Activated naive CD8-positive, alpha-beta T cell treated with anti-CD3 and anti-CD28 coated beads for 36 hours (primary cell): ENCODE measurements at regions not wholly inside any gene's neighbourhood (a gene's known extent, or its start where the extent isn't known, plus 50 kb on each side); places are given as distances from the start of the nearest gene placed in this dataset.

Experiments used
- DNase-seq: peaks from one replicate; pipeline ENCODE4 v3.0.0; 2021
- H3K27ac Mint-ChIP-seq: one replicate; pipeline ENCODE4 v1.8.0; 2022; ENCODE audit warnings: mild to moderate bottlenecking, moderate library complexity, mixed read lengths
- H3K27me3 Mint-ChIP-seq: one replicate; pipeline ENCODE4 v1.8.0; 2022; ENCODE audit warnings: mild to moderate bottlenecking, mixed read lengths
- H3K36me3 Mint-ChIP-seq: one replicate; pipeline ENCODE4 v1.8.0; 2021; ENCODE audit warnings: mild to moderate bottlenecking, mixed read lengths
- H3K4me1 Mint-ChIP-seq: one replicate; pipeline ENCODE4 v1.8.0; 2021; ENCODE audit warnings: mixed read lengths
- H3K4me3 Mint-ChIP-seq: one replicate; pipeline ENCODE4 v1.8.0; 2022; ENCODE audit warnings: mild to moderate bottlenecking, moderate library complexity, mixed read lengths
- H3K9me3 Mint-ChIP-seq: one replicate; pipeline ENCODE4 v1.8.0; 2022; ENCODE audit warnings: mixed read lengths

- Mint-ChIP-seq H3K4me3 (no peak overlapping the region), H3K27ac (no peak overlapping the region), H3K4me1 (no peaks in the 10 kb centered on the region), H3K36me3 (no peaks in the 10 kb centered on the region), H3K9me3 (no peaks in the 10 kb centered on the region), H3K27me3 (no peaks in the 10 kb centered on the region)
- DNase-seq = no peak
Measured at GRCh38 chr10:2425320-2425719, 642.0 kb upstream of the PFKP start.

- peaks cover 4% of the 10 kb centered on the region for H3K27me3 Mint-ChIP-seq
- no peak overlapping the region for H3K4me3 Mint-ChIP-seq
- no peaks in the 10 kb centered on the region for H3K36me3 Mint-ChIP-seq
Measured at GRCh38 chr10:2414562-2414961, 652.8 kb upstream of the PFKP start.

GRCh38 chr10:2414039-2414438 lies 653.3 kb upstream of the PFKP start:
- no peaks in the 10 kb centered on the region for H3K4me1 Mint-ChIP-seq
- no peak overlapping the region for H3K27ac Mint-ChIP-seq
- no peak overlapping the region for H3K4me3 Mint-ChIP-seq
- DNase-seq = no peak
- H3K27me3 Mint-ChIP-seq = peaks cover 4% of the 10 kb centered on the region
- H3K9me3 Mint-ChIP-seq = no peaks in the 10 kb centered on the region
- H3K36me3 Mint-ChIP-seq = no peaks in the 10 kb centered on the region

More at GRCh38 chr10:2414562-2414961, 652.8 kb upstream of the PFKP start:
- Mint-ChIP-seq H3K27ac (no peak overlapping the region), H3K9me3 (no peaks in the 10 kb centered on the region), H3K4me1 (no peaks in the 10 kb centered on the region)
- no peak for DNase-seq

- no peak for DNase-seq
- Mint-ChIP-seq H3K27ac (no peak overlapping the region), H3K4me3 (no peak overlapping the region), H3K9me3 (no peaks in the 10 kb centered on the region), H3K4me1 (no peaks in the 10 kb centered on the region), H3K27me3 (no peaks in the 10 kb centered on the region), H3K36me3 (no peaks in the 10 kb centered on the region)
Measured at GRCh38 chr10:2410049-2410448, 657.3 kb upstream of the PFKP start.

GRCh38 chr10:2401459-2401858 lies 664.1 kb upstream of the ADARB2 start:
- H3K27ac Mint-ChIP-seq = no peak overlapping the region
- no peaks in the 10 kb centered on the region for H3K36me3 Mint-ChIP-seq
- peaks cover 3% of the 10 kb centered on the region for H3K27me3 Mint-ChIP-seq
- no peak for DNase-seq
- H3K4me1 Mint-ChIP-seq = no peaks in the 10 kb centered on the region
- H3K4me3 Mint-ChIP-seq = no peak overlapping the region
- no peaks in the 10 kb centered on the region for H3K9me3 Mint-ChIP-seq

- Mint-ChIP-seq H3K9me3 (no peaks in the 10 kb centered on the region), H3K27ac (no peak overlapping the region), H3K4me3 (no peak overlapping the region), H3K27me3 (peaks cover 3% of the 10 kb centered on the region), H3K36me3 (no peaks in the 10 kb centered on the region), H3K4me1 (no peaks in the 10 kb centered on the region)
- DNase-seq = no peak
Measured at GRCh38 chr10:2399482-2399881, 662.2 kb upstream of the ADARB2 start.

GRCh38 chr10:2392145-2392812 lies 655.0 kb upstream of the ADARB2 start:
- Mint-ChIP-seq H3K4me3 (no peak overlapping the region), H3K9me3 (no peaks in the 10 kb centered on the region), H3K27ac (no peak overlapping the region), H3K27me3 (no peaks in the 10 kb centered on the region), H3K36me3 (no peaks in the 10 kb centered on the region), H3K4me1 (no peaks in the 10 kb centered on the region)
- no peak for DNase-seq

GRCh38 chr10:2387672-2388071 lies 650.3 kb upstream of the ADARB2 start:
- Mint-ChIP-seq H3K9me3 (peaks cover 3% of the 10 kb centered on the region), H3K27me3 (no peaks in the 10 kb centered on the region), H3K36me3 (no peaks in the 10 kb centered on the region), H3K27ac (no peak overlapping the region), H3K4me1 (no peaks in the 10 kb centered on the region), H3K4me3 (no peak overlapping the region)
- DNase-seq = no peak

GRCh38 chr10:2387261-2387660 lies 649.9 kb upstream of the ADARB2 start:
- DNase-seq = no peak
- no peaks in the 10 kb centered on the region for H3K4me1 Mint-ChIP-seq
- H3K27ac Mint-ChIP-seq = no peak overlapping the region
- H3K36me3 Mint-ChIP-seq = no peaks in the 10 kb centered on the region
- H3K27me3 Mint-ChIP-seq = no peaks in the 10 kb centered on the region
- peaks cover 3% of the 10 kb centered on the region for H3K9me3 Mint-ChIP-seq
- H3K4me3 Mint-ChIP-seq = no peak overlapping the region

- Mint-ChIP-seq H3K27ac (no peak overlapping the region), H3K4me3 (no peak overlapping the region)
Measured at GRCh38 chr10:2380218-2380617, 642.9 kb upstream of the ADARB2 start.

GRCh38 chr10:2367083-2367482 lies 629.8 kb upstream of the ADARB2 start:
- Mint-ChIP-seq H3K4me3 (no peak overlapping the region), H3K9me3 (peaks cover 1% of the 10 kb centered on the region), H3K36me3 (no peaks in the 10 kb centered on the region), H3K27me3 (peaks cover 3% of the 10 kb centered on the region), H3K4me1 (no peaks in the 10 kb centered on the region), H3K27ac (no peak overlapping the region)
- no peak for DNase-seq

More at GRCh38 chr10:2380218-2380617, 642.9 kb upstream of the ADARB2 start:
- no peaks in the 10 kb centered on the region for H3K4me1 Mint-ChIP-seq
- H3K36me3 Mint-ChIP-seq = no peaks in the 10 kb centered on the region
- no peaks in the 10 kb centered on the region for H3K27me3 Mint-ChIP-seq
- no peak for DNase-seq
- peaks cover 3% of the 10 kb centered on the region for H3K9me3 Mint-ChIP-seq

- no peaks in the 10 kb centered on the region for H3K36me3 Mint-ChIP-seq
- H3K27ac Mint-ChIP-seq = no peak overlapping the region
- H3K4me3 Mint-ChIP-seq = no peak overlapping the region
- peaks cover 3% of the 10 kb centered on the region for H3K27me3 Mint-ChIP-seq
- H3K4me1 Mint-ChIP-seq = no peaks in the 10 kb centered on the region
- no peak for DNase-seq
- peaks cover 1% of the 10 kb centered on the region for H3K9me3 Mint-ChIP-seq
Measured at GRCh38 chr10:2366264-2366931, 629.1 kb upstream of the ADARB2 start.

- H3K27ac Mint-ChIP-seq = no peak overlapping the region
- H3K4me3 Mint-ChIP-seq = no peak overlapping the region
- no peaks in the 10 kb centered on the region for H3K36me3 Mint-ChIP-seq
- H3K27me3 Mint-ChIP-seq = no peaks in the 10 kb centered on the region
- no peak for DNase-seq
- H3K9me3 Mint-ChIP-seq = no peaks in the 10 kb centered on the region
- H3K4me1 Mint-ChIP-seq = no peaks in the 10 kb centered on the region
Measured at GRCh38 chr10:2362331-2362730, 625.0 kb upstream of the ADARB2 start.

GRCh38 chr10:2358586-2358985 lies 621.3 kb upstream of the ADARB2 start:
- Mint-ChIP-seq H3K27ac (no peak overlapping the region), H3K9me3 (no peaks in the 10 kb centered on the region), H3K4me1 (no peaks in the 10 kb centered on the region), H3K4me3 (no peak overlapping the region), H3K27me3 (no peaks in the 10 kb centered on the region), H3K36me3 (no peaks in the 10 kb centered on the region)
- DNase-seq = no peak

GRCh38 chr10:2356670-2357069 lies 619.3 kb upstream of the ADARB2 start:
- H3K4me1 Mint-ChIP-seq = no peaks in the 10 kb centered on the region
- no peak overlapping the region for H3K4me3 Mint-ChIP-seq
- H3K27me3 Mint-ChIP-seq = no peaks in the 10 kb centered on the region
- no peak overlapping the region for H3K27ac Mint-ChIP-seq
- DNase-seq = no peak
- no peaks in the 10 kb centered on the region for H3K36me3 Mint-ChIP-seq
- H3K9me3 Mint-ChIP-seq = no peaks in the 10 kb centered on the region

GRCh38 chr10:2351566-2351965 lies 614.2 kb upstream of the ADARB2 start:
- DNase-seq = no peak
- Mint-ChIP-seq H3K36me3 (no peaks in the 10 kb centered on the region), H3K4me3 (no peak overlapping the region), H3K27me3 (no peaks in the 10 kb centered on the region), H3K27ac (no peak overlapping the region), H3K4me1 (no peaks in the 10 kb centered on the region), H3K9me3 (peaks cover 1% of the 10 kb centered on the region)
